GM12873 (cell line): ENCODE measurements at regions not wholly inside any gene's neighbourhood (a gene's known extent, or its start where the extent isn't known, plus 50 kb on each side); places are given as distances from the start of the nearest gene placed in this dataset.

Source experiments
- CTCF ChIP-seq: IDR thresholded peaks from 2 replicates; pipeline ENCODE4 v1.5.1; 2012; ENCODE audit warnings: low read depth, mild to moderate bottlenecking, moderate library complexity, low read length, control low read depth; ENCODE audit not compliant: insufficient read depth; ENCODE audit errors: missing control alignments

- TF ChIP-seq CTCF: no peak
Observed at GRCh38 chr4:110754716-110755115, 131.8 kb upstream of the PITX2 start.

GRCh38 chr4:110769578-110769977, 146.7 kb upstream of the PITX2 start:
- no peak for TF ChIP-seq CTCF

GRCh38 chr4:110770353-110770752, 147.5 kb upstream of the PITX2 start:
- no peak for TF ChIP-seq CTCF

GRCh38 chr4:110778521-110778920, 155.6 kb upstream of the PITX2 start:
- TF ChIP-seq CTCF: no peak

- no peak for TF ChIP-seq CTCF
Observed at GRCh38 chr4:110780538-110780937, 157.7 kb upstream of the PITX2 start.

- TF ChIP-seq CTCF: no peak
Observed at GRCh38 chr4:110781944-110782343, 159.1 kb upstream of the PITX2 start.

- no peak for TF ChIP-seq CTCF
Observed at GRCh38 chr4:110787109-110787508, 164.2 kb upstream of the PITX2 start.
